DMS79 treated with DMSO at 0.1 percent for 48 hours (cell line): ENCODE measurements at regions not wholly inside any gene's neighbourhood (a gene's known extent, or its start where the extent isn't known, plus 50 kb on each side); places are given as distances from the start of the nearest gene placed in this dataset.

ENCODE experiments used
- DNase-seq: peaks from one replicate; lab custom pipeline; 2025; lab: John Stamatoyannopoulos, UW

DNA sequence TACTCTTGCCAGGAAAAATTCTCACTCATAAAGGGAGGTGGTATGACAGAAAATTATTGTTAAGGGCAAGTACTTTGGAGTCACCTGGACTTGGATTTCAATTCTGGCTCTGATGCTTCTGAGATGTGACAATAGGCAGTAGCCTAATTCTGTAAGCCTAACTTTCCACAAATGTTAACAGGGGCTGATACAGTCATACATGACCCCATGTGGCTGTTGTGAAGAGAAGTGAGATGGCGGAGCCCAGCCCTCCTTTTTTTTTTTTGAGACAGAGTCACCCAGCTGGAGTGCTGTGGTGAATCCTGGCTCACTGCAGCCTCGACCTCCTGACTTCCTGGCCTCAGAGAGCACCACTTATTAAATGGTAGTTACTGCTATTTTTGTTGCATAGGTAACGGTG lies 54.4 kb upstream of the IRF2 start:
- DNase-seq: no peak

GRCh38 chr4:184528051-184528450 lies 53.7 kb upstream of the IRF2 start:
- DNase-seq: no peak

- no peak for DNase-seq
Observed at GRCh38 chr4:184526228-184526627, 51.9 kb upstream of the IRF2 start.
